Transverse colon (tissue), 4 donors: ENCODE measurements at regions not wholly inside any gene's neighbourhood (a gene's known extent, or its start where the extent isn't known, plus 50 kb on each side); places are given as distances from the start of the nearest gene placed in this dataset.

Experiments used
- DNase-seq: peaks from one replicate; pipeline ENCODE4 v3.0.0-alpha.2; 2019
- H3K27ac ChIP-seq, 4 donors: fragments of 200-600 bp; sonication (generic); 2 replicates each; pipeline ENCODE4 v1.5.1; 2016 to 2018; ENCODE audit warnings: inconsistent platforms in 4 of 4
- H3K27me3 ChIP-seq: fragments of 200-600 bp; sonication (generic); 2 replicates; pipeline ENCODE4 v1.5.1; 2017; ENCODE audit warnings: inconsistent platforms
- H3K36me3 ChIP-seq, 4 donors: fragments of 200-600 bp; sonication (generic); 2 replicates each; pipeline ENCODE4 v1.5.1; 2017 to 2019; ENCODE audit warnings: inconsistent platforms in 4 of 4
- H3K4me1 ChIP-seq, 4 donors: fragments of 200-600 bp; sonication (generic); 2 replicates each; pipeline ENCODE4 v1.5.1; 2017 to 2020; ENCODE audit warnings: inconsistent platforms in 4 of 4
- H3K4me3 ChIP-seq, 4 donors: fragments of 200-600 bp; sonication (generic); 1 replicate in 1 of 4; 2 replicates in 3 of 4; pipeline versions ENCODE4 v1.5.1 to v1.6.1; 2017 to 2019; ENCODE audit warnings: inconsistent platforms in 4 of 4
- H3K9me3 ChIP-seq, 2 donors: fragments of 200-600 bp; sonication (generic); 2 replicates each; pipeline ENCODE4 v1.5.1; 2017 to 2019; ENCODE audit warnings: inconsistent platforms in 2 of 2
- EP300 ChIP-seq: sonication (generic); formaldehyde crosslinking; IDR thresholded peaks from one replicate; pipeline ENCODE4 v1.6.1; 2017; ENCODE audit warnings: antibody characterized with exemption, low read depth
- POLR2A ChIP-seq: fragments of 450-650 bp; IDR thresholded peaks from one replicate; pipeline ENCODE4 v1.6.1; 2016; ENCODE audit warnings: antibody characterized with exemption, mild to moderate bottlenecking, moderate library complexity
- POLR2AphosphoS5 ChIP-seq, 3 donors: sonication (generic); formaldehyde crosslinking; IDR thresholded peaks; one replicate each; pipeline ENCODE4 v1.6.1; 2016; ENCODE audit warnings: antibody characterized with exemption in 3 of 3
- WGBS, 2 donors: methylation state at CpG; one replicate each; pipeline ENCODE4 v1.1.5; 2018; ENCODE audit warnings: low coverage in 1 of 2; 5-methylcytosine and 5-hydroxymethylcytosine counted together
- in situ Hi-C, 4 donors: fragments of 200-750 bp; cut with MboI; loops; one replicate each; pipeline versions ENCODE4 v1.15.0 to v1.15.1; 2017; ENCODE audit warnings: low sequenced_read_pairs in 3 of 4, low pct_ligation_motif_present in 1 of 4, low pct_unique_long_range_greater_than_20kb in 1 of 4
- intact Hi-C: fragments of 100-400 bp; cut with DNase I; formaldehyde crosslinking; loops from one replicate; pipeline ENCODE4 v1.15.1; 2023; ENCODE audit warnings: low total_unique reads
- TF ChIP-seq, protein P1 (sequence below), 5 experiments: fragments of 200-600 bp in 3 of 5; fragments of 450-650 bp in 2 of 5; sonication (generic) in 3 of 5; IDR thresholded peaks; 1 replicate in 2 of 5; 2 replicates in 3 of 5; pipeline ENCODE4 v1.5.1; 2016 to 2017; ENCODE audit warnings: antibody characterized with exemption in 5 of 5, inconsistent platforms in 3 of 5, mild to moderate bottlenecking in 2 of 5, moderate library complexity in 1 of 5

GRCh38 chr3:187931770-187932278, 186.6 kb upstream of the BCL6 start:
- Histone ChIP-seq H3K27ac (no peak overlapping the region), H3K9me3 (no peaks in the 10 kb centered on the region), H3K36me3 (no peaks in the 10 kb centered on the region), H3K27me3 (no peaks in the 10 kb centered on the region), H3K4me1 (no peaks in the 10 kb centered on the region), H3K4me3 (no peak overlapping the region)
- intact Hi-C loops (no loop called here), in situ Hi-C loops (no loop called here)
- 75 to 85% methylated on average over 4 of the region's 4 CpGs for WGBS, 2 donors
- TF ChIP-seq POLR2A (no peak), POLR2AphosphoS5 (IDR thresholded peaks at IDR 0.05) (no peak)
- TF ChIP-seq, protein P1, sequence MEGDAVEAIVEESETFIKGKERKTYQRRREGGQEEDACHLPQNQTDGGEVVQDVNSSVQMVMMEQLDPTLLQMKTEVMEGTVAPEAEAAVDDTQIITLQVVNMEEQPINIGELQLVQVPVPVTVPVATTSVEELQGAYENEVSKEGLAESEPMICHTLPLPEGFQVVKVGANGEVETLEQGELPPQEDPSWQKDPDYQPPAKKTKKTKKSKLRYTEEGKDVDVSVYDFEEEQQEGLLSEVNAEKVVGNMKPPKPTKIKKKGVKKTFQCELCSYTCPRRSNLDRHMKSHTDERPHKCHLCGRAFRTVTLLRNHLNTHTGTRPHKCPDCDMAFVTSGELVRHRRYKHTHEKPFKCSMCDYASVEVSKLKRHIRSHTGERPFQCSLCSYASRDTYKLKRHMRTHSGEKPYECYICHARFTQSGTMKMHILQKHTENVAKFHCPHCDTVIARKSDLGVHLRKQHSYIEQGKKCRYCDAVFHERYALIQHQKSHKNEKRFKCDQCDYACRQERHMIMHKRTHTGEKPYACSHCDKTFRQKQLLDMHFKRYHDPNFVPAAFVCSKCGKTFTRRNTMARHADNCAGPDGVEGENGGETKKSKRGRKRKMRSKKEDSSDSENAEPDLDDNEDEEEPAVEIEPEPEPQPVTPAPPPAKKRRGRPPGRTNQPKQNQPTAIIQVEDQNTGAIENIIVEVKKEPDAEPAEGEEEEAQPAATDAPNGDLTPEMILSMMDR (IDR thresholded peaks at IDR 0.05), result no peak
- DNase-seq, result no peak

GRCh38 chr3:187932530-187932929, 187.3 kb upstream of the BCL6 start:
- TF ChIP-seq, protein P1 (IDR thresholded peaks at IDR 0.05), result no peak
- TF ChIP-seq EP300 (no peak), POLR2A (no peak), POLR2AphosphoS5 (IDR thresholded peaks at IDR 0.05) (no peak)
- Histone ChIP-seq H3K4me3 (no peak overlapping the region), H3K4me1 (no peaks in the 10 kb centered on the region), H3K27ac (no peak overlapping the region), H3K36me3 (no peaks in the 10 kb centered on the region), H3K27me3 (no peaks in the 10 kb centered on the region), H3K9me3 (no peaks in the 10 kb centered on the region)
- no peak for DNase-seq
- in situ Hi-C loops (no loop called here), intact Hi-C loops (no loop called here)
- WGBS, 2 donors, result 86 to 100% methylated on average over 2 to 6 of the region's 6 CpGs

DNA sequence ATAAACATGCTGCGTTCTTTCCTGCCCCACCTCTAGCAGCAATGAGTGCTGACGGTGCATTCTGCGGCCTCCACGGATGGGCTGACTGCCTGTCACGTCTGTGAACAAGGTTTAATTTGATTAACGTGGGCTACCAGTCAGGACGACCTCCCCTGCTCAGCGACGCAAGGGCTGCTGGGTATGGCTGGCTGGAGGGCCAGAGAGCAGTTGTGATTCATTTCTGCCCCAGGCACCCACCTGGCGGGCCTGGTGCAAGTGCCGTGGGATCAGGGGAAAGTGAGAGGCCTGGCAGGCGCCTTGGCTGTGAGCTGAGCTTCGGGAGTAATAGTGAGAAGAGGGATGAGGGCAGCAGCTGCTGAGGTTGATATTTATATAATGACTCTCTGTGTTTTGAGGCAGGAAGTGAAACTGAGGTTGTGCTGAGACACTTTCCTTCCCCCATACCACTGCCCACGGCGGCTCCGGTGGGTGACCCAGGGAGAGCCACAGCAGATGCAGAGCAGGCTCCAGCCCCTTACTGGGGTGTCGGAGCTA, 190.4 kb upstream of the BCL6 start:
- 75% methylated on average over 17 of the region's 17 CpGs; no CpG with 5 or more reads in 1 of the 2 donors for WGBS, 2 donors
- intact Hi-C loops, result no loop called here
- in situ Hi-C loops, result no loop called here
- TF ChIP-seq POLR2A (no peak), EP300 (no peak), POLR2AphosphoS5 (IDR thresholded peaks at IDR 0.05) (no peak)
- TF ChIP-seq, protein P1 (IDR thresholded peaks at IDR 0.05), result no peak
- Histone ChIP-seq H3K4me3 (no peak overlapping the region), H3K27me3 (no peaks in the 10 kb centered on the region), H3K36me3 (no peaks in the 10 kb centered on the region), H3K4me1 (no peaks in the 10 kb centered on the region), H3K27ac (no peak overlapping the region), H3K9me3 (no peaks in the 10 kb centered on the region)
- DNase-seq, result peak; percentile 19

- TF ChIP-seq EP300, result no peak
- no peak for TF ChIP-seq POLR2AphosphoS5 (IDR thresholded peaks at IDR 0.05)
- intact Hi-C loops (no loop called here), in situ Hi-C loops (no loop called here)
- WGBS, 2 donors, result 96 to 100% methylated on average over 1 of the region's 1 CpG
- Histone ChIP-seq H3K4me1 (no peaks in the 10 kb centered on the region), H3K27ac (no peak overlapping the region), H3K27me3 (no peaks in the 10 kb centered on the region), H3K36me3 (no peaks in the 10 kb centered on the region), H3K4me3 (no peak overlapping the region), H3K9me3 (no peaks in the 10 kb centered on the region)
- no peak for DNase-seq
Observed at GRCh38 chr3:187936676-187937075, 191.4 kb upstream of the BCL6 start.

- in situ Hi-C loops, result no loop called here
- no peak for DNase-seq
- Histone ChIP-seq H3K4me1 (no peaks in the 10 kb centered on the region), H3K36me3 (no peaks in the 10 kb centered on the region), H3K27me3 (no peaks in the 10 kb centered on the region), H3K4me3 (no peak overlapping the region), H3K9me3 (no peaks in the 10 kb centered on the region), H3K27ac (no peak overlapping the region)
- TF ChIP-seq POLR2A (no peak), EP300 (no peak), POLR2AphosphoS5 (IDR thresholded peaks at IDR 0.05) (no peak)
- TF ChIP-seq, protein P1 (IDR thresholded peaks at IDR 0.05), result no peak
- intact Hi-C loops, result no loop called here
- WGBS, 2 donors, result 84 to 93% methylated on average over 2 of the region's 2 CpGs
Observed at GRCh38 chr3:187939891-187940290, 194.6 kb upstream of the BCL6 start.
